GM19438 (cell line): ENCODE measurements at regions not wholly inside any gene's neighbourhood (a gene's known extent, or its start where the extent isn't known, plus 50 kb on each side); places are given as distances from the start of the nearest gene placed in this dataset.
"Not testable (repeated sequence)": the region's sequence is repeated elsewhere in the genome, so short reads cannot be mapped to it uniquely, and the experiment has no call there.

Source experiments
- ATAC-seq: cut with Tn5 transposase; IDR thresholded peaks from one replicate; pipeline ENCODE4 v1.9.1; 2021; ENCODE audit warnings: low read depth; ENCODE audit not compliant: unreplicated experiment

GRCh38 chr10:4229106-4229505 lies 444.1 kb upstream of the KLF6 start:
- no peak for ATAC-seq

- no peak for ATAC-seq
Observed at GRCh38 chr10:4227586-4227985, 442.6 kb upstream of the KLF6 start.

DNA sequence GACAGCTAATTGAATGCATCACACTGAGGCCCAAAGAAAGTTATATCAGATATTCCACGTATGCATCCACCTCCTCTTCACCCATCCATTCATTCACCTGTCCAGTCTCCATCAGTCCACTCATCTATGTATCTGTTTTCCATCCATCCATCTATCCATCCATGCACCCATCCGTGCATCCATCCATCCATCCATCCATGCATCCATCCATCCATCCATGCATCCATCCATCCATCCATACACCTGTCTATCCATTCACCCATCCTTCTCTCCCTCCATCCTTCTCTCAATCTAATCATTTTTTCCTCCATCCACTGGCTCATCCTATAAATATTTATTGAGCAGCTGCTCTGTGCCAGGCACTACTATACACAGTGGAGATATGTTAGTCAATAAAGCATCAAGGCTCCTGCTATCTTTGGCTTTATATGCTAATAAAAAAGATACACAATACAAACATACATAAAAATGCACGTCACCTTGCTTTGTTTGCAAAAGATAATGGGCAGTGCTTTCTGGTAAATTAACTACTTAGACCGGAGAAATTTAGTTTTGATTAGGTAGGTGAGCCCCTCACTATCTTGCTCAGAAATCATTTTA lies 442.0 kb upstream of the KLF6 start:
- ATAC-seq = no peak

GRCh38 chr10:4224178-4224577 lies 439.2 kb upstream of the KLF6 start:
- no peak for ATAC-seq

DNA sequence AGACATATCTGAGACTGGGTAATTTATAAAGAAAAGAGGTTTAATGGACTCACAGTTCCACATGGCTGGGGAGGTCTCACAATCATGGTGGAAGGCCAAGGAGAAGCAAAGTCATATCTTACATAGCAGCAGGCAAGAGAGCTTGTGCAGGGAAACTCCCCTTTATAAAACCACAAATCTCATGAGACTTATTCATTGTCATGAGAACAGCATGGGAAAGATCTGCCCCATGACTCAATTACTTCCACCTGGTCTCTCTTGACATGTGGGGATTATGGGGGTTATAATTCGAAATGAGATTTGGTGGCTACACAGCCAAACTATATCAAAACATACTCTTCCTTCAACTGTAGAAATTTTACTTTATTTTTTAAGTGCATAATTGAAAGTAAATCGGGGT lies 436.3 kb upstream of the KLF6 start:
- ATAC-seq = not testable (repeated sequence)

DNA sequence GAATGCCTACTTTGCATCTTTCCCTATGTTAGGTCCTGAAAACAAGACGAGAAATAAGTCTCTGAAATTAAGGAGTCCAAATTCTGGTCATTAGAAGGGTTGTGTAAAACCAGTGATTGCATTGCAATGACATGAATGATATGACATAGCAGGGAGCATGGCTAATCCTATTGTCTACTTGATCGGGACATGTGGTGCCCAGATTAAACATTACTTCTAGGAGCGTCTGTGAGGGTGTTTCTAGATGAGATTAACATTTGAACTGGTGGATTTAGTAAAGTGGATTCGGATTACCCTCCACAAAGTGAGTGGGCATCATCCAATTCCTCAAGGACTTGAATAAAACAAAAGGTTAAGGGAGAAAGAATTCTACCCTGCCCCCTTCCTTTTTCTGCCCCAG lies 434.9 kb upstream of the KLF6 start:
- ATAC-seq = no peak

DNA sequence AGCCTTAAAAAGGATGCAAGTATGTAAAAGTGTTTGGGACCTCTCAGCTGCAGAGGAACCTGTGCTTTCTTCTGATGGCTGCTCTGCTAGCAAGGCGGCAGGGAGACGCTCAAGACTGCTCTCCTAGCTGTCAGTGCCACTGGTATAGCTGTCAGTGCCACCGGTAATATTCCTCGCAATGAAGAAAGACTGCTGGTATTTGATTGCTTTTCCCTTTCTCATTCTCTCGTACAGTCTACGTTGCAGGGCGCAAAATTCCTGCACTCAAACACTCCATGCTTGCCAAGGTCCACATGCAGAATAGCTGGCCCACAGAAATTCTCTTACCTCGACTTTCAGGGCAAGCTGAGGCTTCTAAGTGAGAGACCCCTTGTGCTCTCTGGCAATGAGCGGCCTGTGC lies 432.6 kb upstream of the KLF6 start:
- ATAC-seq = no peak

GRCh38 chr10:4217187-4217586 lies 432.2 kb upstream of the KLF6 start:
- no peak for ATAC-seq

GRCh38 chr10:4216726-4217125 lies 431.7 kb upstream of the KLF6 start:
- ATAC-seq = no peak

GRCh38 chr10:4215963-4216575 lies 431.1 kb upstream of the KLF6 start:
- ATAC-seq = no peak

GRCh38 chr10:4215485-4215884 lies 430.5 kb upstream of the KLF6 start:
- ATAC-seq = no peak

- ATAC-seq = no peak
Observed at GRCh38 chr10:4214908-4215307, 429.9 kb upstream of the KLF6 start.

- no peak for ATAC-seq
Observed at GRCh38 chr10:4213441-4213840, 428.4 kb upstream of the KLF6 start.

GRCh38 chr10:4212111-4212630 lies 427.2 kb upstream of the KLF6 start:
- no peak for ATAC-seq

GRCh38 chr10:4208499-4208898 lies 423.5 kb upstream of the KLF6 start:
- no peak for ATAC-seq

GRCh38 chr10:4205113-4205512 lies 420.1 kb upstream of the KLF6 start:
- no peak for ATAC-seq

DNA sequence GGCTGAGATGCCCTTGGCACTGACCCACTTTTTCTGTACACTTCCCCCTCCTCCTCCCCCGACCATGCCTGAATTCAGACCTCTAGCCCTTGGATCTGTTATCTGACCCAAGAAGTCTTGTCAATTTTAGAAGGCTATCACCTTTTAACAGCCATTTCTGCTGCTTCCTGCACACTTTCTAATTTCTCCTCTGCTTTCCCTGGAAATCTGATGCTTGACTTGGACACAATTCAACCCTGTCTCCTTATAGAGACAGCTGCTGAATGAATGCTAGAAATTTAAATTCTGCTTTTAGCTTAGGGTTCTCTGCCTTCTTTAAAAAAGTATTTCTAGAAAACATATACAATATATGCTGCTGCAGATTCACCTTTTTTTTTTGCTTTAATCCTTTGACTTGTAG lies 417.9 kb upstream of the KLF6 start:
- ATAC-seq = no peak

DNA sequence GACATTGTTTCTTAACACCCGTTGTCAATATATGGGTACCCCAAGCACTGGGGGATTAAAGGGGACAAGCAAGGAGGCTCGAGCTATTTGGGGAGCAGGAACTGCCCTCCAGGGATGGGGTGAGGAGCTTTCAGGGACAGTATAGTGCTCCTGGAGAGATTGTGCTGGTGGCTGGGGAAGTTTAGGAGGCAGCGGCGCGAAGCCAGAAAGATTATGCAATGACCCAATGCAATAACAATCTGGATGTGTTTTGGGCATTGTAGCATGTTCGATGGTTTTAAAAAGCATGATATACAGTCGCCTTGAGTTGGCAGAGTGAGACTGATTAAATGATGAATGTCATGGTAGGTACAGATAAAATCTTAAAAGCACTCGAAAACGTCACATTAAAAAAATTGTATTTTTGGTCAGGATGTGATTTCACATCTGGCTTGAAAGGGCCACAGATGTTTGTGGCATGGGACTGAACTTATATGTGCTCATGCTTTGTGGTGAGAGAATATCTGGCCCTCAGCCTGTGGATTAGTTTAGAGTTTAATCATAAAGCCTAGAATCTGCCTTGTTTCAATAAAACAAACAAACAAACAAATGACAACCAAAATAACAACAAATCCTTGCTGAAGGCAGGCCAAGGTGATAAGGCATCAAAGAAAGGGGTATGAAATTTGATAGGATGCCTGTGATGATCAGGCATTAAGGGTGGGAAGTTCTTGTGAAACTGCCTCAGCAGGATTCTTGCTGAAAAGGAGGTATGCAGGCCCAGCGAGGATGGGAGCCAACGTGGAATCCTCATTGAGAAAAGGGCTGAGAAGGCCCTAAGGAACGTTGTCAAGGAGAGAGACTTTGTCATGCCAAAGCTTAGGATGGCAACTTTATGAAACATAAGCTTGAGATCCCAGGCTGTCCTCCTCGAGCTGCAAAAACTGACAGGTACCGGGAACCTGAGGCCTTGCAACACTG lies 417.1 kb upstream of the KLF6 start:
- no peak for ATAC-seq

DNA sequence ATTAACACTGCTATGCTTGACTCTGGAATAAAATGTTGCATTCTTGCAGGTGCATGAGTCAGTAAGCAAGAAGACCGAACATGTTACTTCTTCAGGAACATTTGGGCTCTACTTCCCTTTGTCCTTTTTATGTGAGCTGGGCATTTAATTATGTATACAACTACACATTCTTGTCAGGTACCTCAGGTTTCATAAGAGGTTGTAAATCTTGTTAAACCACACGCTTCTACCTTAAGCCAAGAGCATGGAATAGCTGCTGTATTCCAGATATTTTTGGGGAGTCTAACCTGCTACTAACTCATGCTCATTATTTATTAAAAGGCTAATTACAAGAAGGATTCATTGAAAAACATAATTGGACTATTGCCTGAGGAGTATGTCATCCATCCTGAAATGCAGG lies 414.2 kb upstream of the KLF6 start:
- ATAC-seq = no peak

- no peak for ATAC-seq
Observed at GRCh38 chr10:4198216-4198615, 413.2 kb upstream of the KLF6 start.

DNA sequence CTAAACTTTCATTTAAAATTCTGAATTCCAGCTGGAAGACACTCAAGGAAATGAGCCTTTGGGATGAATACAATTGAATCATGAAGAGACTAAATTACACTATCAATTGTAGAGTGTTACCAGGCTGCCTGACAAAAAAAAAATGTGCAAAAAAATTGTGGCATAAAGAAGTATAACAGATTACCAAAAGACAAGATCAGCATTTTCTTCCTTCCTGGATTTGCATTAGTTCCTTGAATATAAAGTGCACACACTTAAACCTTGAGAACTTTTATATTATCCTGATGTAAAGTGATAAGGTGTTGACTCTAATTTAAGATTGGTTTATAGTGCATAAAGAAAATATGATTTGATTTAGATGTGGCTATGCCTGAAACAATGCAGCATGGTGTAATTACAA lies 412.7 kb upstream of the KLF6 start:
- ATAC-seq = no peak
